HL-60 (cell line): ENCODE measurements at regions not wholly inside any gene's neighbourhood (a gene's known extent, or its start where the extent isn't known, plus 50 kb on each side); places are given as distances from the start of the nearest gene placed in this dataset.

Experiments used
- DNase-seq, 2 experiments: peaks; one replicate each; pipeline ENCODE4 v3.0.0-alpha.2; 2010 to 2020; ENCODE audit warnings: low read depth in 1 of 2, low spot score in 1 of 2
- H3K27ac ChIP-seq: fragments of 250-450 bp; sonication (Bioruptor Pico); replicated peaks from 2 replicates; pipeline ENCODE4 v1.5.1; 2020; ENCODE audit warnings: mild to moderate bottlenecking, moderate library complexity
- H3K27me3 ChIP-seq: fragments of 250-450 bp; sonication (Bioruptor Pico); 2 replicates; pipeline ENCODE4 v1.5.1; 2021; ENCODE audit warnings: mild to moderate bottlenecking, moderate library complexity; ENCODE audit not compliant: insufficient read depth, poor library complexity, severe bottlenecking
- H3K4me3 ChIP-seq: replicated peaks from 2 replicates; pipeline ENCODE4 v1.5.1; 2011; ENCODE audit warnings: mild to moderate bottlenecking, control low read depth, low read length; ENCODE audit not compliant: insufficient read depth
- CTCF ChIP-seq: IDR thresholded peaks from one replicate; pipeline ENCODE4 v1.5.1; 2011; ENCODE audit warnings: low read length, control low read depth, inconsistent platforms; ENCODE audit not compliant: insufficient read depth
- GABPA ChIP-seq: IDR thresholded peaks from 2 replicates; pipeline ENCODE4 v1.6.1; 2012; ENCODE audit warnings: low read depth
- POLR2AphosphoS5 ChIP-seq: IDR thresholded peaks from 2 replicates; pipeline ENCODE4 v1.6.1; 2012; ENCODE audit warnings: low read depth
- SPI1 ChIP-seq: IDR thresholded peaks from 2 replicates; pipeline ENCODE4 v1.6.1; 2012; ENCODE audit warnings: low read depth, mild to moderate bottlenecking, borderline replicate concordance
- TF ChIP-seq, protein P1 (sequence below): IDR thresholded peaks from 2 replicates; pipeline ENCODE4 v1.6.1; 2012; ENCODE audit warnings: low read depth; ENCODE audit not compliant: insufficient replicate concordance

DNA sequence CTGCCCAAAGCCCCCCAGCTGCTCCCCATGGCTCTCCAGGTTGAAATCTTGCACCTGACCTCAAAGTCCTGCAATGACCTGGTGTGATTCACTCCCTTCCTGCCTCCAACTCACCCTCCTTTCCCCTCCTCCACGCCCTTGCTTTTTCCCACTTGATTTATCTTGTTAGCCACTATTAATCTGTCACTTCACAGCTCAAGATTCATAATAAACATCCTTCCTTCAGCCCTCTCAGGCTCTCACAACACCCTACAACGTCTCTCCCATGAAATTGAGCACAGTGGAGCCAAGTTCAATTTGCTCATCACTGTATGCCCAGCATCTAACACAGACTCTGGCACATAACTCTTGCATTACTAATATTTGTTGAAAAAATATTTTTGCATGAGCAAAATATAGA lies 85.6 kb upstream of the SLC35G4 start:
- no peak overlapping the region for H3K27ac ChIP-seq
- H3K4me3 ChIP-seq = no peak overlapping the region
- TF ChIP-seq, protein P1, sequence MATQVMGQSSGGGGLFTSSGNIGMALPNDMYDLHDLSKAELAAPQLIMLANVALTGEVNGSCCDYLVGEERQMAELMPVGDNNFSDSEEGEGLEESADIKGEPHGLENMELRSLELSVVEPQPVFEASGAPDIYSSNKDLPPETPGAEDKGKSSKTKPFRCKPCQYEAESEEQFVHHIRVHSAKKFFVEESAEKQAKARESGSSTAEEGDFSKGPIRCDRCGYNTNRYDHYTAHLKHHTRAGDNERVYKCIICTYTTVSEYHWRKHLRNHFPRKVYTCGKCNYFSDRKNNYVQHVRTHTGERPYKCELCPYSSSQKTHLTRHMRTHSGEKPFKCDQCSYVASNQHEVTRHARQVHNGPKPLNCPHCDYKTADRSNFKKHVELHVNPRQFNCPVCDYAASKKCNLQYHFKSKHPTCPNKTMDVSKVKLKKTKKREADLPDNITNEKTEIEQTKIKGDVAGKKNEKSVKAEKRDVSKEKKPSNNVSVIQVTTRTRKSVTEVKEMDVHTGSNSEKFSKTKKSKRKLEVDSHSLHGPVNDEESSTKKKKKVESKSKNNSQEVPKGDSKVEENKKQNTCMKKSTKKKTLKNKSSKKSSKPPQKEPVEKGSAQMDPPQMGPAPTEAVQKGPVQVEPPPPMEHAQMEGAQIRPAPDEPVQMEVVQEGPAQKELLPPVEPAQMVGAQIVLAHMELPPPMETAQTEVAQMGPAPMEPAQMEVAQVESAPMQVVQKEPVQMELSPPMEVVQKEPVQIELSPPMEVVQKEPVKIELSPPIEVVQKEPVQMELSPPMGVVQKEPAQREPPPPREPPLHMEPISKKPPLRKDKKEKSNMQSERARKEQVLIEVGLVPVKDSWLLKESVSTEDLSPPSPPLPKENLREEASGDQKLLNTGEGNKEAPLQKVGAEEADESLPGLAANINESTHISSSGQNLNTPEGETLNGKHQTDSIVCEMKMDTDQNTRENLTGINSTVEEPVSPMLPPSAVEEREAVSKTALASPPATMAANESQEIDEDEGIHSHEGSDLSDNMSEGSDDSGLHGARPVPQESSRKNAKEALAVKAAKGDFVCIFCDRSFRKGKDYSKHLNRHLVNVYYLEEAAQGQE = no peak
- TF ChIP-seq SPI1 (no peak), POLR2AphosphoS5 (no peak), CTCF (no peak), GABPA (no peak)
- H3K27me3 ChIP-seq = peaks cover 5% of the 10 kb centered on the region
- no peak for DNase-seq

DNA sequence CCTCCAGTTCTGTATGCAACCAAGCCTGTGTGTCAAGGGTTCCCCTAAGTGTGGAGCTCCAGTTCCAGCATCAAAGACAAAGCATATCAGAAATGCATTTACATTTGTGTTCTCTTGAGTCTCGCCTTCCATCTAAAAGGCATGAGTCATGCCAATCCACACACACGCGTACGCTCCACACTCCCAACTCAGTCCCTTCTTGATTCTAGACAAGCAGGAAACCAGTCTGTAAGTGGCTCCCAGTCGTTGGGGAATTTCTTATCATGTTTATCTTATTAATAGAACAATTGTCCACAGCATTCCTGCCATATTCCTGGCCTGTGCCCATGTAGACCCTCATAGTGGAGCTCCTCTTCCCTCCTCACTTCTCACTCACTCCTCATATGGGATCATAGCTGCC lies 86.4 kb upstream of the SLC35G4 start:
- no peak for DNase-seq
- Histone ChIP-seq H3K27me3 (peaks cover 5% of the 10 kb centered on the region), H3K4me3 (no peak overlapping the region), H3K27ac (no peak overlapping the region)
- TF ChIP-seq, protein P1 = no peak

GRCh38 chr18:11521853-11522252 lies 87.5 kb upstream of the SLC35G4 start:
- TF ChIP-seq GABPA = no peak
- no peak for TF ChIP-seq CTCF
- TF ChIP-seq POLR2AphosphoS5 = no peak
- no peak for TF ChIP-seq SPI1
- TF ChIP-seq, protein P1 = no peak
- H3K4me3 ChIP-seq = no peak overlapping the region
- peaks cover 5% of the 10 kb centered on the region for H3K27me3 ChIP-seq
- no peak for DNase-seq
- H3K27ac ChIP-seq = no peak overlapping the region

GRCh38 chr18:11520536-11520935 lies 88.9 kb upstream of the SLC35G4 start:
- Histone ChIP-seq H3K27me3 (peaks cover 5% of the 10 kb centered on the region), H3K4me3 (no peak overlapping the region), H3K27ac (no peak overlapping the region)
- TF ChIP-seq GABPA (no peak), POLR2AphosphoS5 (no peak)
- TF ChIP-seq, protein P1 = no peak
- no peak for DNase-seq
